ENCODE measurements at regions not wholly inside any gene's neighbourhood (a gene's known extent, or its start where the extent isn't known, plus 50 kb on each side); places are given as distances from the start of the nearest gene placed in this dataset.

GRCh38 chr1:58045094-58045705 lies 501.3 kb downstream of the OMA1 start:
- TF ChIP-seq RXRA (IDR thresholded peaks at IDR 0.05) = no peak
- no peak for TF ChIP-seq REST (IDR thresholded peaks at IDR 0.05)

All from liver (tissue), 2 donors.